IMR-90 (cell line): ENCODE measurements at regions not wholly inside any gene's neighbourhood (a gene's known extent, or its start where the extent isn't known, plus 50 kb on each side); places are given as distances from the start of the nearest gene placed in this dataset.

ENCODE experiments used
- ATAC-seq: fragments of 200-7000 bp; cut with Tn5 transposase; 2 replicates; pipeline ENCODE4 v1.9.1; 2020; ENCODE audit warnings: low read depth, mild to moderate bottlenecking, moderate library complexity
- BruUV-seq: library from RNA; stranded (reverse); fragments of 400-500 nt; replicated peaks from 2 replicates; lab custom pipeline; 2021; lab: Mats Ljungman, UMichigan
- CTCF ChIA-PET: fragments of 300-600 bp; formaldehyde crosslinking; extraction: SDS; loops from one replicate; lab custom pipeline; 2021; ENCODE audit warnings: antibody characterized with exemption; lab: Yijun Ruan, JAX
- POLR2A ChIA-PET: fragments of 300-600 bp; sonication (Branson Sonifier 250); formaldehyde crosslinking; loops from one replicate; lab custom pipeline; 2022; ENCODE audit warnings: antibody characterized with exemption; ENCODE audit not compliant: unreplicated experiment; lab: Charles Lee
- DNase-seq: peaks from one replicate; pipeline ENCODE4 v3.0.0; 2013
- H2AFZ ChIP-seq: replicated peaks from 2 replicates; pipeline ENCODE3; 2013; ENCODE audit warnings: low read length, mild to moderate bottlenecking; ENCODE audit not compliant: poor library complexity
- H2AK5ac ChIP-seq: 2 replicates; pipeline ENCODE4 v1.6.1; 2013; ENCODE audit warnings: low read depth, low read length, inconsistent platforms
- H2AK9ac ChIP-seq: replicated peaks from 2 replicates; pipeline ENCODE3; 2013; ENCODE audit warnings: mild to moderate bottlenecking, low read depth, low read length, moderate library complexity; ENCODE audit not compliant: poor library complexity
- H2BK120ac ChIP-seq: 2 replicates; pipeline ENCODE4 v1.6.1; 2013; ENCODE audit warnings: low read depth, low read length, inconsistent platforms
- H2BK15ac ChIP-seq: 3 replicates; pipeline ENCODE4 v1.6.1; 2013; ENCODE audit warnings: low read depth, low read length, inconsistent platforms
- H2BK20ac ChIP-seq: 2 replicates; pipeline ENCODE4 v1.6.1; 2013; ENCODE audit warnings: low read depth, mild to moderate bottlenecking, inconsistent platforms, low read length, moderate library complexity
- H2BK5ac ChIP-seq: 2 replicates; pipeline ENCODE4 v1.6.1; 2013; ENCODE audit warnings: mild to moderate bottlenecking, low read depth, low read length, inconsistent platforms; ENCODE audit not compliant: poor library complexity, severe bottlenecking
- H3K14ac ChIP-seq: replicated peaks from 2 replicates; pipeline ENCODE4 v1.6.1; 2013; ENCODE audit warnings: low read depth, low read length, inconsistent platforms
- H3K18ac ChIP-seq: 2 replicates; pipeline ENCODE4 v1.6.1; 2013; ENCODE audit warnings: low read depth, low read length, control low read depth
- H3K23ac ChIP-seq: 2 replicates; pipeline ENCODE4 v1.6.1; 2013; ENCODE audit warnings: low read depth, low read length, inconsistent platforms
- H3K27ac ChIP-seq: 2 replicates; pipeline ENCODE4 v1.5.1; 2013; ENCODE audit warnings: mild to moderate bottlenecking, control low read depth, low read length; ENCODE audit not compliant: insufficient read depth
- H3K27me3 ChIP-seq: 2 replicates; pipeline ENCODE4 v1.6.1; 2013; ENCODE audit warnings: low read length; ENCODE audit not compliant: control insufficient read depth, insufficient read depth
- H3K36me3 ChIP-seq: 2 replicates; pipeline ENCODE4 v1.6.1; 2013; ENCODE audit warnings: low read length, mixed read lengths; ENCODE audit not compliant: control insufficient read depth, insufficient read depth
- H3K4ac ChIP-seq: 2 replicates; pipeline ENCODE4 v1.6.1; 2013; ENCODE audit warnings: low read depth, low read length, inconsistent platforms
- H3K4me1 ChIP-seq: 2 replicates; pipeline ENCODE4 v1.6.1; 2013; ENCODE audit warnings: low read length, mixed read lengths; ENCODE audit not compliant: control insufficient read depth, insufficient read depth
- H3K4me2 ChIP-seq: 2 replicates; pipeline ENCODE4 v1.6.1; 2013; ENCODE audit warnings: low read depth, mild to moderate bottlenecking, control low read depth, low read length, moderate library complexity
- H3K4me3 ChIP-seq: 2 replicates; pipeline ENCODE4 v1.5.1; 2013; ENCODE audit warnings: low read depth, mild to moderate bottlenecking, control low read depth, low read length, moderate library complexity; ENCODE audit not compliant: insufficient read depth
- H3K56ac ChIP-seq: 2 replicates; pipeline ENCODE4 v1.6.1; 2013; ENCODE audit warnings: low read length, inconsistent platforms; ENCODE audit not compliant: insufficient read depth; ENCODE audit errors: extremely low read depth
- H3K79me1 ChIP-seq, 2 experiments: 2 replicates each; pipeline ENCODE4 v1.6.1; 2013; ENCODE audit warnings: low read length in 2 of 2, inconsistent platforms in 1 of 2, low read depth in 1 of 2
- H3K9ac ChIP-seq: 2 replicates; pipeline ENCODE4 v1.6.1; 2013; ENCODE audit warnings: low read depth, low read length, control low read depth
- H3K9me1 ChIP-seq: 2 replicates; pipeline ENCODE4 v1.6.1; 2013; ENCODE audit warnings: low read length, inconsistent platforms; ENCODE audit not compliant: insufficient read depth
- H3K9me3 ChIP-seq: 2 replicates; pipeline ENCODE4 v1.6.1; 2013; ENCODE audit warnings: low read length; ENCODE audit not compliant: control insufficient read depth, insufficient read depth
- H4K20me1 ChIP-seq: 2 replicates; pipeline ENCODE4 v1.6.1; 2013; ENCODE audit warnings: low read length, inconsistent platforms; ENCODE audit not compliant: insufficient read depth
- H4K5ac ChIP-seq: 2 replicates; pipeline ENCODE4 v1.6.1; 2013; ENCODE audit warnings: mild to moderate bottlenecking, low read depth, low read length, control low read depth
- H4K8ac ChIP-seq, 2 experiments: 2 replicates each; pipeline ENCODE4 v1.6.1; 2013; ENCODE audit warnings: low read depth in 2 of 2, low read length in 2 of 2, control low read depth in 1 of 2, inconsistent platforms in 1 of 2
- H4K91ac ChIP-seq: 2 replicates; pipeline ENCODE4 v1.6.1; 2013; ENCODE audit warnings: low read depth, low read length, inconsistent platforms; ENCODE audit not compliant: insufficient read depth
- BHLHE40 ChIP-seq: fragments of 150-350 bp; IDR thresholded peaks from 2 replicates; pipeline ENCODE4 v1.6.1; 2016; ENCODE audit warnings: mild to moderate bottlenecking, low read depth, low read length
- CEBPB ChIP-seq: IDR thresholded peaks from 2 replicates; pipeline ENCODE4 v1.6.1; 2012; ENCODE audit warnings: low read depth, low read length, improper control_type of control experiment
- MAFK ChIP-seq: IDR thresholded peaks from 2 replicates; pipeline ENCODE4 v1.6.1; 2012; ENCODE audit warnings: low read depth, low read length, improper control_type of control experiment
- MXI1 ChIP-seq: IDR thresholded peaks from 2 replicates; pipeline ENCODE4 v1.6.1; 2012; ENCODE audit warnings: low read depth, mild to moderate bottlenecking, low read length, moderate library complexity, borderline replicate concordance
- NFE2L2 ChIP-seq: fragments of 150-350 bp; IDR thresholded peaks from 2 replicates; pipeline ENCODE4 v1.6.1; 2016; ENCODE audit warnings: low read depth, mild to moderate bottlenecking, low read length
- POLR2A ChIP-seq: IDR thresholded peaks from 2 replicates; pipeline ENCODE4 v1.6.1; 2012; ENCODE audit warnings: mild to moderate bottlenecking, low read depth, low read length
- RCOR1 ChIP-seq: IDR thresholded peaks from 2 replicates; pipeline ENCODE4 v1.6.1; 2012; ENCODE audit warnings: mild to moderate bottlenecking, low read length, improper control_type of control experiment; ENCODE audit not compliant: insufficient replicate concordance
- RFX5 ChIP-seq: IDR thresholded peaks from 2 replicates; pipeline ENCODE4 v1.8.0; 2012; ENCODE audit warnings: low read depth, mild to moderate bottlenecking, low read length, moderate library complexity
- SMC3 ChIP-seq: fragments of 150-350 bp; IDR thresholded peaks from 2 replicates; pipeline ENCODE4 v1.6.1; 2016; ENCODE audit warnings: low read depth, mild to moderate bottlenecking, antibody characterized with exemption, low read length, moderate library complexity
- USF2 ChIP-seq: fragments of 150-350 bp; IDR thresholded peaks from 2 replicates; pipeline ENCODE4 v1.6.1; 2017; ENCODE audit warnings: mild to moderate bottlenecking, antibody characterized with exemption, low read length, low read depth
- WGBS, 2 experiments: methylation state at CpG; one replicate each; pipeline versions ENCODE4 v1.1.5 to v1.1.7; 2013; ENCODE audit warnings: missing lambda C conversion rate in 2 of 2; ENCODE audit not compliant: insufficient read length in 1 of 2; ENCODE audit errors: extremely low coverage in 2 of 2; 5-methylcytosine and 5-hydroxymethylcytosine counted together
- dilution Hi-C: fragments of 300-500 bp; cut with HindIII; formaldehyde crosslinking; loops from one replicate; pipeline ENCODE4 v1.14.3; 2018; ENCODE audit warnings: low sequenced_read_pairs; ENCODE audit not compliant: unreplicated experiment
- in situ Hi-C: fragments of 300-500 bp; cut with MboI; formaldehyde crosslinking; loops from 3 replicates; pipeline ENCODE4 v1.14.3; 2019; ENCODE audit warnings: low sequenced_read_pairs, inconsistent platforms, mixed read lengths
- intact Hi-C: fragments of 100-400 bp; cut with micrococcal nuclease; formaldehyde crosslinking; loops from 2 replicates; pipeline ENCODE4 v1.10.0; 2022
- TF ChIP-seq, protein P1 (sequence below): fragments of 150-350 bp; IDR thresholded peaks from 2 replicates; pipeline ENCODE4 v1.6.1; 2016; ENCODE audit warnings: low read depth, mild to moderate bottlenecking, low read length, moderate library complexity, borderline replicate concordance
- TF ChIP-seq, protein P2 (sequence below): conservative IDR thresholded peaks from 2 replicates; pipeline ENCODE4 v1.5.1; 2012; ENCODE audit warnings: mild to moderate bottlenecking, low read depth, low read length, improper control_type of control experiment

GRCh38 chr12:60263836-60264493, 668.1 kb downstream of the SLC16A7 start:
- Histone ChIP-seq H3K4ac (no peak overlapping the region), H2AK9ac (no peak overlapping the region), H2BK15ac (no peak overlapping the region), H4K5ac (no peak overlapping the region), H3K56ac (no peak overlapping the region), H3K23ac (no peak overlapping the region), H3K14ac (no peak overlapping the region), H3K79me1 (no peaks in the 10 kb centered on the region), H3K27me3 (no peaks in the 10 kb centered on the region), H3K9me1 (no peaks in the 10 kb centered on the region), H3K4me3 (no peak overlapping the region), H3K4me2 (no peak overlapping the region), H3K9me3 (no peaks in the 10 kb centered on the region), H2AFZ (no peak overlapping the region), H3K27ac (no peak overlapping the region), H4K20me1 (no peaks in the 10 kb centered on the region), H3K36me3 (no peaks in the 10 kb centered on the region), H2BK120ac (no peak overlapping the region), H2BK5ac (no peak overlapping the region), H3K9ac (no peak overlapping the region), H2AK5ac (no peak overlapping the region), H2BK20ac (peak overlapping the region; percentile 31; the same call in 1 of the 2 replicates), H3K4me1 (0 out of 2 replicates have a peak, but pooled peaks cover 1% of the 10 kb centered on the region), H3K18ac (no peak overlapping the region), H4K8ac (no peak overlapping the region), H4K91ac (no peak overlapping the region)
- dilution Hi-C loops (no loop called here), in situ Hi-C loops (no loop called here), intact Hi-C loops (loop anchor here (10.0 kb wide), 1 partner anchor 1741 kb away; no protein-coding TSS in a partner anchor)
- ATAC-seq (no peak), DNase-seq (no peak)
- CTCF ChIA-PET: no interaction called here
- TF ChIP-seq, protein P1, sequence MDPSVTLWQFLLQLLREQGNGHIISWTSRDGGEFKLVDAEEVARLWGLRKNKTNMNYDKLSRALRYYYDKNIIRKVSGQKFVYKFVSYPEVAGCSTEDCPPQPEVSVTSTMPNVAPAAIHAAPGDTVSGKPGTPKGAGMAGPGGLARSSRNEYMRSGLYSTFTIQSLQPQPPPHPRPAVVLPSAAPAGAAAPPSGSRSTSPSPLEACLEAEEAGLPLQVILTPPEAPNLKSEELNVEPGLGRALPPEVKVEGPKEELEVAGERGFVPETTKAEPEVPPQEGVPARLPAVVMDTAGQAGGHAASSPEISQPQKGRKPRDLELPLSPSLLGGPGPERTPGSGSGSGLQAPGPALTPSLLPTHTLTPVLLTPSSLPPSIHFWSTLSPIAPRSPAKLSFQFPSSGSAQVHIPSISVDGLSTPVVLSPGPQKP: no peak
- TF ChIP-seq RCOR1 (no peak), RFX5 (no peak), POLR2A (no peak), MXI1 (no peak), CEBPB (no peak), MAFK (no peak), USF2 (no peak), NFE2L2 (no peak), SMC3 (no peak), BHLHE40 (no peak)
- TF ChIP-seq, protein P2, sequence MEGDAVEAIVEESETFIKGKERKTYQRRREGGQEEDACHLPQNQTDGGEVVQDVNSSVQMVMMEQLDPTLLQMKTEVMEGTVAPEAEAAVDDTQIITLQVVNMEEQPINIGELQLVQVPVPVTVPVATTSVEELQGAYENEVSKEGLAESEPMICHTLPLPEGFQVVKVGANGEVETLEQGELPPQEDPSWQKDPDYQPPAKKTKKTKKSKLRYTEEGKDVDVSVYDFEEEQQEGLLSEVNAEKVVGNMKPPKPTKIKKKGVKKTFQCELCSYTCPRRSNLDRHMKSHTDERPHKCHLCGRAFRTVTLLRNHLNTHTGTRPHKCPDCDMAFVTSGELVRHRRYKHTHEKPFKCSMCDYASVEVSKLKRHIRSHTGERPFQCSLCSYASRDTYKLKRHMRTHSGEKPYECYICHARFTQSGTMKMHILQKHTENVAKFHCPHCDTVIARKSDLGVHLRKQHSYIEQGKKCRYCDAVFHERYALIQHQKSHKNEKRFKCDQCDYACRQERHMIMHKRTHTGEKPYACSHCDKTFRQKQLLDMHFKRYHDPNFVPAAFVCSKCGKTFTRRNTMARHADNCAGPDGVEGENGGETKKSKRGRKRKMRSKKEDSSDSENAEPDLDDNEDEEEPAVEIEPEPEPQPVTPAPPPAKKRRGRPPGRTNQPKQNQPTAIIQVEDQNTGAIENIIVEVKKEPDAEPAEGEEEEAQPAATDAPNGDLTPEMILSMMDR: no peak
- POLR2A ChIA-PET: no interaction called here
- no TSS peak for BruUV-seq
- no CpG with 5 or more reads among the region's 2 CpGs for WGBS, 2 experiments
